ENCODE measurements at regions not wholly inside any gene's neighbourhood (a gene's known extent, or its start where the extent isn't known, plus 50 kb on each side); places are given as distances from the start of the nearest gene placed in this dataset.

GRCh38 chr5:124050120-124050770 is 538.3 kb downstream of the CSNK1G3 start:
- TF ChIP-seq POLR2AphosphoS5 (IDR thresholded peaks at IDR 0.05) (no peak), CTCF (IDR thresholded peaks at IDR 0.05) (no peak), POLR2A (IDR thresholded peaks at IDR 0.05) (no peak), EP300 (IDR thresholded peaks at IDR 0.05) (no peak)
